ENCODE measurements at regions not wholly inside any gene's neighbourhood (a gene's known extent, or its start where the extent isn't known, plus 50 kb on each side); places are given as distances from the start of the nearest gene placed in this dataset.

DNA sequence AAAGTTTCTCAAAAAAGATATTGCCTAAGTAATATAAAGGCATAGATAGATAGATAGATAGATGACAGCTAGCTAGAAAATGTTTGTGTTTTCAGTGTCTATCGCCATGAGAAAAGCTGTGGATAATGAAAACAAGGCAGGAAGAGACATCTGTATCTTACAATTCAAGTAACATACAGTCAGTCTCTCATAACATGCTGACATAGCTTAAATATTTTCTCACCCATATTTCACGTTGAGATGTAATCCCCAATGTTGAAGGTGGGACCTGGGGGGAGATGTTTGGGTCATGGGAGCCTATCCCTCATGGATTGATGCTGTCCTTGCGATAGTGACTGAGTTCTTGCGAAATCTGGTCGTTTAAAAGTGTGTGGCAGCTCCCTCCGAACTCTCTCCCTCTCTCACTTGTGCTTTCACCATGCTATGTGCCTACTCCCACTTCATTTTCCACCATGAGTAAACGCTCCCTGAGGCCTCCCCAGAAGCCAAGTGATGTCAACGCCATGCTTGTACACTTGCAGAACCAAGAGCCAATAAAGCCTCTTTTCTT is 856.8 kb upstream of the ADAMTS5 start:
- H3K27me3 ChIP-seq (ENCODE audit: control insufficient read depth, insufficient read depth, low read length, poor library complexity, severe bottlenecking): no peaks in the 10 kb centered on the region
- WGBS, 2 experiments (ENCODE audit: insufficient coverage in 1 of 2, insufficient read length in 1 of 2): 90 to 93% methylated on average over 6 to 8 of the region's 8 CpGs
- Mint-ChIP-seq H3K27me3 (ENCODE audit: insufficient read depth) (no peaks in the 10 kb centered on the region), H3K9me3 (peaks cover 1% of the 10 kb centered on the region), H3K4me1 (no peaks in the 10 kb centered on the region), H3K36me3 (ENCODE audit: low read depth) (peaks cover 2% of the 10 kb centered on the region), H3K27ac (no peak overlapping the region), H3K4me3 (no peak overlapping the region)
- DNase-seq: no peak
- H3K9ac ChIP-seq (ENCODE audit: extremely low read depth, low read length, poor library complexity, severe bottlenecking): no peak overlapping the region
- no peak overlapping the region for H3K27ac ChIP-seq (ENCODE audit: low read depth, low read length)
- H3K9me3 ChIP-seq (ENCODE audit: control insufficient read depth, low read length): no peaks in the 10 kb centered on the region
- no peaks in the 10 kb centered on the region for H3K4me1 ChIP-seq (ENCODE audit: control insufficient read depth, insufficient read depth, low read length)
- no peaks in the 10 kb centered on the region for H3K36me3 ChIP-seq (ENCODE audit: control insufficient read depth, insufficient read depth, low read length)
- TF ChIP-seq, protein P1, sequence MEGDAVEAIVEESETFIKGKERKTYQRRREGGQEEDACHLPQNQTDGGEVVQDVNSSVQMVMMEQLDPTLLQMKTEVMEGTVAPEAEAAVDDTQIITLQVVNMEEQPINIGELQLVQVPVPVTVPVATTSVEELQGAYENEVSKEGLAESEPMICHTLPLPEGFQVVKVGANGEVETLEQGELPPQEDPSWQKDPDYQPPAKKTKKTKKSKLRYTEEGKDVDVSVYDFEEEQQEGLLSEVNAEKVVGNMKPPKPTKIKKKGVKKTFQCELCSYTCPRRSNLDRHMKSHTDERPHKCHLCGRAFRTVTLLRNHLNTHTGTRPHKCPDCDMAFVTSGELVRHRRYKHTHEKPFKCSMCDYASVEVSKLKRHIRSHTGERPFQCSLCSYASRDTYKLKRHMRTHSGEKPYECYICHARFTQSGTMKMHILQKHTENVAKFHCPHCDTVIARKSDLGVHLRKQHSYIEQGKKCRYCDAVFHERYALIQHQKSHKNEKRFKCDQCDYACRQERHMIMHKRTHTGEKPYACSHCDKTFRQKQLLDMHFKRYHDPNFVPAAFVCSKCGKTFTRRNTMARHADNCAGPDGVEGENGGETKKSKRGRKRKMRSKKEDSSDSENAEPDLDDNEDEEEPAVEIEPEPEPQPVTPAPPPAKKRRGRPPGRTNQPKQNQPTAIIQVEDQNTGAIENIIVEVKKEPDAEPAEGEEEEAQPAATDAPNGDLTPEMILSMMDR (conservative IDR thresholded peaks at IDR 0.05): no peak
- H3K4me3 ChIP-seq (ENCODE audit: low read length): no peak overlapping the region

DNA sequence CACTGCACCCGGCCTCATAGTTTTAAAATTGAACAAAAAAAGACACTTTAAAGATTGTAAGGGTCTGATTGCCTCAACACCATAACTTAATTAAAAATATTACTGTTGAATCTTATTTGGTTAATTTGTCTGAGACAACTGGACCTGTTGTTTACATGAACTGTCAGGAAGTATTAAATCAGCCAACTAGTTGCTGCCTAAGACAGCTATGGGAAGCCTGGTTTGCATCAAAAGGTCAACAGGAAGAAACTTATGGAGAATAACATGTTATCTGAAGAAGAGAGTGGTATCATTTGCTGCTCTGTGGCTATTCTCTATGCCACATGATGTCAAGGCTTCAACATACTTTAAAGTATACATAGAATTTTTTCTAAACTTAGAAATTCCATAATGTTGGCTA is 853.5 kb upstream of the ADAMTS5 start:
- TF ChIP-seq, protein P1 (conservative IDR thresholded peaks at IDR 0.05): no peak
- H3K4me1 ChIP-seq (ENCODE audit: control insufficient read depth, insufficient read depth, low read length): no peaks in the 10 kb centered on the region
- Mint-ChIP-seq H3K4me1 (no peaks in the 10 kb centered on the region), H3K27ac (no peak overlapping the region), H3K9me3 (no peaks in the 10 kb centered on the region), H3K4me3 (no peak overlapping the region), H3K27me3 (ENCODE audit: insufficient read depth) (no peaks in the 10 kb centered on the region), H3K36me3 (ENCODE audit: low read depth) (no peaks in the 10 kb centered on the region)
- no peak for DNase-seq
- no peak overlapping the region for H3K4me3 ChIP-seq (ENCODE audit: low read length)
- H3K9ac ChIP-seq (ENCODE audit: extremely low read depth, low read length, poor library complexity, severe bottlenecking): no peak overlapping the region
- no peaks in the 10 kb centered on the region for H3K9me3 ChIP-seq (ENCODE audit: control insufficient read depth, low read length)
- WGBS, 2 experiments (ENCODE audit: insufficient coverage in 1 of 2, insufficient read length in 1 of 2): 92% methylated on average over 1 of the region's 1 CpG; no CpG with 5 or more reads in 1 of the 2 experiments
- H3K36me3 ChIP-seq (ENCODE audit: control insufficient read depth, insufficient read depth, low read length): no peaks in the 10 kb centered on the region
- no peaks in the 10 kb centered on the region for H3K27me3 ChIP-seq (ENCODE audit: control insufficient read depth, insufficient read depth, low read length, poor library complexity, severe bottlenecking)
- H3K27ac ChIP-seq (ENCODE audit: low read depth, low read length): no peak overlapping the region

GRCh38 chr21:27819299-27819698 is 852.4 kb upstream of the ADAMTS5 start:
- DNase-seq: no peak
- Mint-ChIP-seq H3K27me3 (ENCODE audit: insufficient read depth) (no peaks in the 10 kb centered on the region), H3K27ac (no peak overlapping the region), H3K4me1 (no peaks in the 10 kb centered on the region), H3K36me3 (ENCODE audit: low read depth) (no peaks in the 10 kb centered on the region), H3K4me3 (no peak overlapping the region), H3K9me3 (no peaks in the 10 kb centered on the region)
- no peak overlapping the region for H3K27ac ChIP-seq (ENCODE audit: low read depth, low read length)
- TF ChIP-seq, protein P1 (conservative IDR thresholded peaks at IDR 0.05): no peak
- no peak overlapping the region for H3K4me3 ChIP-seq (ENCODE audit: low read length)
- H3K9me3 ChIP-seq (ENCODE audit: control insufficient read depth, low read length): no peaks in the 10 kb centered on the region
- H3K27me3 ChIP-seq (ENCODE audit: control insufficient read depth, insufficient read depth, low read length, poor library complexity, severe bottlenecking): no peaks in the 10 kb centered on the region
- H3K9ac ChIP-seq (ENCODE audit: extremely low read depth, low read length, poor library complexity, severe bottlenecking): no peak overlapping the region
- WGBS, 2 experiments (ENCODE audit: insufficient coverage in 1 of 2, insufficient read length in 1 of 2): 92% methylated on average over 1 of the region's 3 CpGs; no CpG with 5 or more reads in 1 of the 2 experiments
- H3K4me1 ChIP-seq (ENCODE audit: control insufficient read depth, insufficient read depth, low read length): no peaks in the 10 kb centered on the region
- no peaks in the 10 kb centered on the region for H3K36me3 ChIP-seq (ENCODE audit: control insufficient read depth, insufficient read depth, low read length)

All from endodermal cell (in vitro differentiated cells).